BJ (cell line): ENCODE measurements at regions not wholly inside any gene's neighbourhood (a gene's known extent, or its start where the extent isn't known, plus 50 kb on each side); places are given as distances from the start of the nearest gene placed in this dataset.

Source experiments
- CTCF ChIA-PET: fragments of 350-600 bp; formaldehyde crosslinking; extraction: SDS; loops from one replicate; lab custom pipeline; 2021; ENCODE audit warnings: antibody characterized with exemption, inconsistent platforms; lab: Yijun Ruan, JAX
- POLR2A ChIA-PET: fragments of 300-600 bp; sonication (Branson Sonifier 250); formaldehyde crosslinking; extraction: SDS; loops from one replicate; lab custom pipeline; 2021; ENCODE audit warnings: antibody characterized with exemption; lab: Charles Lee
- DNase-seq: peaks from one replicate; pipeline ENCODE4 v3.0.0-alpha.2; 2011; ENCODE audit warnings: low read depth
- H3K27me3 ChIP-seq: 2 replicates; pipeline ENCODE4 v1.6.0; 2011; ENCODE audit warnings: low read length; ENCODE audit not compliant: control insufficient read depth, insufficient read depth
- H3K36me3 ChIP-seq: 2 replicates; pipeline ENCODE4 v1.5.1; 2011; ENCODE audit warnings: low read length; ENCODE audit not compliant: control insufficient read depth, insufficient read depth
- H3K4me3 ChIP-seq: 2 replicates; pipeline ENCODE4 v1.5.1; 2011; ENCODE audit warnings: low read depth, mild to moderate bottlenecking, control low read depth, low read length
- CTCF ChIP-seq: IDR thresholded peaks from 2 replicates; pipeline ENCODE4 v1.5.1; 2011; ENCODE audit warnings: low read depth, mild to moderate bottlenecking, control low read depth, inconsistent platforms, low read length, moderate library complexity; ENCODE audit not compliant: insufficient read depth

- no peaks in the 10 kb centered on the region for H3K27me3 ChIP-seq
- H3K4me3 ChIP-seq, result no peak overlapping the region
- TF ChIP-seq CTCF, result no peak
- ChIA-PET POLR2A (no interaction called here), CTCF (no interaction called here)
- H3K36me3 ChIP-seq, result no peaks in the 10 kb centered on the region
- DNase-seq, result no peak
Observed at GRCh38 chr12:23185346-23185745, 560.4 kb downstream of the ETNK1 start.

GRCh38 chr12:23186950-23187349, 562.0 kb downstream of the ETNK1 start:
- no peak overlapping the region for H3K4me3 ChIP-seq
- CTCF ChIA-PET, result no interaction called here
- no peak for TF ChIP-seq CTCF
- POLR2A ChIA-PET, result no interaction called here
- no peaks in the 10 kb centered on the region for H3K36me3 ChIP-seq
- H3K27me3 ChIP-seq, result no peaks in the 10 kb centered on the region
- DNase-seq, result no peak

- no peak for DNase-seq
- POLR2A ChIA-PET, result no interaction called here
- Histone ChIP-seq H3K27me3 (no peaks in the 10 kb centered on the region), H3K36me3 (no peaks in the 10 kb centered on the region), H3K4me3 (no peak overlapping the region)
- TF ChIP-seq CTCF, result no peak
- CTCF ChIA-PET, result interaction anchor here (1.1 kb wide), 1 partner anchor 13 kb away, joined by 3 read pairs; no protein-coding TSS in a partner anchor
Observed at GRCh38 chr12:23193552-23193951, 568.6 kb downstream of the ETNK1 start.

- ChIA-PET POLR2A (no interaction called here), CTCF (interaction anchor here (0.6 kb wide), 1 partner anchor 127 kb away, joined by 3 read pairs; no protein-coding TSS in a partner anchor)
- H3K4me3 ChIP-seq, result no peak overlapping the region
- no peak for TF ChIP-seq CTCF
- no peaks in the 10 kb centered on the region for H3K36me3 ChIP-seq
- no peak for DNase-seq
- no peaks in the 10 kb centered on the region for H3K27me3 ChIP-seq
Observed at GRCh38 chr12:23197266-23197665, 572.3 kb downstream of the ETNK1 start.

- no peak for TF ChIP-seq CTCF
- POLR2A ChIA-PET, result no interaction called here
- no peak for DNase-seq
- CTCF ChIA-PET, result interaction anchor here (0.6 kb wide), 1 partner anchor 1943 kb away, joined by 3 read pairs; no protein-coding TSS in a partner anchor
- no peaks in the 10 kb centered on the region for H3K36me3 ChIP-seq
- H3K4me3 ChIP-seq, result no peak overlapping the region
- H3K27me3 ChIP-seq, result no peaks in the 10 kb centered on the region
Observed at GRCh38 chr12:23202728-23203127, 577.8 kb downstream of the ETNK1 start.
